ENCODE measurements at regions not wholly inside any gene's neighbourhood (a gene's known extent, or its start where the extent isn't known, plus 50 kb on each side); places are given as distances from the start of the nearest gene placed in this dataset.

- no peak for DNase-seq (ENCODE audit: low read depth in 2 of 2)
- no peak for TF ChIP-seq CTCF (IDR thresholded peaks at IDR 0.05; ENCODE audit: low read depth, low read length)
- no peak overlapping the region for H3K4me3 ChIP-seq (replicated peaks in 1 of 2; ENCODE audit: low read depth in 2 of 2, low read length in 2 of 2)
Observed at GRCh38 chr2:88261725-88262124, 91.6 kb downstream of the THNSL2 start.

GRCh38 chr2:88258208-88258607 is 88.1 kb downstream of the THNSL2 start:
- no peak for TF ChIP-seq CTCF (IDR thresholded peaks at IDR 0.05; ENCODE audit: low read depth, low read length)
- DNase-seq (ENCODE audit: low read depth in 2 of 2): no peak
- H3K4me3 ChIP-seq (replicated peaks in 1 of 2; ENCODE audit: low read depth in 2 of 2, low read length in 2 of 2): no peak overlapping the region

- H3K4me3 ChIP-seq (replicated peaks in 1 of 2; ENCODE audit: low read depth in 2 of 2, low read length in 2 of 2): no peak overlapping the region
- DNase-seq (ENCODE audit: low read depth in 2 of 2): no peak
- no peak for TF ChIP-seq CTCF (IDR thresholded peaks at IDR 0.05; ENCODE audit: low read depth, low read length)
Observed at GRCh38 chr2:88254437-88255091, 84.4 kb downstream of the THNSL2 start.

- no peak for DNase-seq (ENCODE audit: low read depth in 2 of 2)
- H3K4me3 ChIP-seq (replicated peaks in 1 of 2; ENCODE audit: low read depth in 2 of 2, low read length in 2 of 2): no peak overlapping the region
- no peak for TF ChIP-seq CTCF (IDR thresholded peaks at IDR 0.05; ENCODE audit: low read depth, low read length)
Observed at GRCh38 chr2:88253997-88254396, 83.9 kb downstream of the THNSL2 start.

GRCh38 chr2:88253375-88253774 is 83.2 kb downstream of the THNSL2 start:
- no peak for TF ChIP-seq CTCF (IDR thresholded peaks at IDR 0.05; ENCODE audit: low read depth, low read length)
- no peak overlapping the region for H3K4me3 ChIP-seq (replicated peaks in 1 of 2; ENCODE audit: low read depth in 2 of 2, low read length in 2 of 2)
- no peak for DNase-seq (ENCODE audit: low read depth in 2 of 2)

GRCh38 chr2:88252646-88253045 is 82.5 kb downstream of the THNSL2 start:
- TF ChIP-seq CTCF (IDR thresholded peaks at IDR 0.05; ENCODE audit: low read depth, low read length): no peak
- no peak for DNase-seq (ENCODE audit: low read depth in 2 of 2)
- H3K4me3 ChIP-seq (replicated peaks in 1 of 2; ENCODE audit: low read depth in 2 of 2, low read length in 2 of 2): no peak overlapping the region

- H3K4me3 ChIP-seq (replicated peaks in 1 of 2; ENCODE audit: low read depth in 2 of 2, low read length in 2 of 2): no peak overlapping the region
- TF ChIP-seq CTCF (IDR thresholded peaks at IDR 0.05; ENCODE audit: low read depth, low read length): no peak
- DNase-seq (ENCODE audit: low read depth in 2 of 2): no peak
Observed at GRCh38 chr2:88252111-88252510, 82.0 kb downstream of the THNSL2 start.

All from cardiac fibroblast (primary cell).